Renal cortical epithelial cell (primary cell): ENCODE measurements at regions not wholly inside any gene's neighbourhood (a gene's known extent, or its start where the extent isn't known, plus 50 kb on each side); places are given as distances from the start of the nearest gene placed in this dataset.

ENCODE experiments used
- DNase-seq: peaks from one replicate; pipeline ENCODE4 v3.0.0-alpha.2; 2011; ENCODE audit warnings: low read depth

DNA sequence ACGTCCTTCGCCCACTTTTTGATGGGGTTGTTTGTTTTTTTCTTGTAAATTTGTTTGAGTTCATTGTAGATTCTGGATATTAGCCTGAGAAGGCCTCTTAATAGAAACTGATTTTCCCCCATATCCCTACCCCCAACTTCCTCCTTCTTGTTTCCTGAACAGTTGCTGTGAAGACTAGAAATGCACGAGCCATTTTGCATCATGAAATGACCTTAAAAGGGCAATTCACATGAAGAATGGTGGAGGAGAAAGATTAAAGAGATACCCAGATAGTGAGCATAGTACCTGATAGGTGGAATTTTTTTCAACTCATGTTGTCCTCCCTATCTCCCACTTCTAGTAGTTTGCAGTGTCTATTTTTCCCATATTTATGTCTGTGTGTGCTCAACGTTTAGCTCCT, 55.2 kb upstream of the KCNH8 start:
- DNase-seq = no peak

DNA sequence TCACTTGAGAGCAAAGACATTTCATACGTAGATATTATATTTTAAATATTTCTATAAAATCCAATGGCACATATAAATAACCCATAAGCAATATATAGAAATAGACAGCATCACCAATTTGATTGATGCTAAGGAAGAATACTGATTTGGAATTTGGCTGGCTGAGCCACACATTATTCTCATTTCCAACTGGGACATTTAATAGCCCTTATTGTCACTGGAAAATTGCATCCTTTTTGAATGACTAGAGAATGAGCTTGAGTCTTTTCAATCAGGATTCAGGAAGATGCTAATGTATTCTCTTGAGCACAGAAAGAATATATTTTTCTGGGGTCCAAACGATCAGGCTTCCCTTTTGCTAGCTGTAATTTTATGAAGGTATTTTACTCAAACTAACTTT, 70.9 kb upstream of the KCNH8 start:
- no peak for DNase-seq

- DNase-seq = no peak
Observed at GRCh38 chr3:19075037-19075436, 73.3 kb upstream of the KCNH8 start.

GRCh38 chr3:19074257-19074900, 73.9 kb upstream of the KCNH8 start:
- DNase-seq = no peak

GRCh38 chr3:19073341-19074105, 74.8 kb upstream of the KCNH8 start:
- no peak for DNase-seq

DNA sequence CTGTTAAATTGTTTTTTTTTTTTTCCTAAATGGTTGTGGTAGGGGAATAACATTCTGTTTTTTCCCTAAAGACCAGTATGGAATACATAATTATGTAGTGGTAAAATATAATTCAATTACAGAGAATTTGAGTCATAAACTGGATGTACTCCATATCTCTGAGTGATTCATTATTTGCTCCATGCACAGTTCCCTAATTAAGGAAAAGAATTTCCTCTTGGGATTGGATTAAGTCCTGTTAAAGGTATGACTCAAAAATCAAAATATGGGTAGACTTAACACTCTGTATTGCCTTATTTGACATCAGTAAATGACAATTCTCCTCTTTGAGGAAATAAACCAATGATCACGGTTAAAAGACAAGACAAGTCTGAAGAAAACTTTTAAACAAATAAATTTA, 78.0 kb upstream of the KCNH8 start:
- DNase-seq = no peak

GRCh38 chr3:19065027-19065426, 83.3 kb upstream of the KCNH8 start:
- DNase-seq = no peak

- DNase-seq = no peak
Observed at GRCh38 chr3:19063936-19064335, 84.4 kb upstream of the KCNH8 start.

- DNase-seq = no peak
Observed at GRCh38 chr3:19060404-19060803, 87.9 kb upstream of the KCNH8 start.

DNA sequence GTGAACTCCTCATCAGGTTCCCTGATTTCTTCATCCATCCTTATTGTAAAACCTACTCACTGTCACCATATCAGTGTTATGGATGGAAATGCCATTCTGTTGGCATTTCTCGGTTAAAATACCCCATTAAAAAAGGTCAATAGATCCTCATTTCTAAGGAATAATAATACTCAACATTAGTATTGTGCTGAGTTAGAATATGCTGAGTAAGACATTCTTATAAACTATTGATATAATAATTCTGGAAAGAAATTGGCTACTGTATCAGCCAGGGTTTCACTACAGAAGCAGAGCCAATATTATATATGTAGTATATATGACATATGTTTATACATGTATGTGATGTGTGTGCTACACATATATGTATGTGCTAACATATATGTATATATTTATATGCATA, 95.4 kb upstream of the KCNH8 start:
- no peak for DNase-seq

GRCh38 chr3:19046440-19046839, 101.9 kb upstream of the KCNH8 start:
- DNase-seq = peak; percentile 6

DNA sequence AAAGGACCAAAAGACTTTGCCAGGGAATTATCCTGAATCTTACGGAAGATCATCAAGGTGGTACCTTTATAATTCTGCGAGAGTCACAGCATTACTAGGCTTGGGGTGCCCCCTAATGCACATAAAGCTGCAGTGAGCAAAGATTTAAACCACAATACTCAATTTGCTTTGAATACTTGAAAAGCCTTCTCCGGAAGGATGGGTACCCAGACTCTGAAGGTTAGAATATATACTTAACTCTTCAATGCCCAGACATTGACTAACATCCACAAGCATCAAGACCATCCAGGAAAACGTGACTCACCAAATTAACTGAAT, 117.8 kb upstream of the KCNH8 start:
- DNase-seq = no peak

GRCh38 chr3:19029837-19030521, 118.3 kb upstream of the KCNH8 start:
- DNase-seq = no peak

DNA sequence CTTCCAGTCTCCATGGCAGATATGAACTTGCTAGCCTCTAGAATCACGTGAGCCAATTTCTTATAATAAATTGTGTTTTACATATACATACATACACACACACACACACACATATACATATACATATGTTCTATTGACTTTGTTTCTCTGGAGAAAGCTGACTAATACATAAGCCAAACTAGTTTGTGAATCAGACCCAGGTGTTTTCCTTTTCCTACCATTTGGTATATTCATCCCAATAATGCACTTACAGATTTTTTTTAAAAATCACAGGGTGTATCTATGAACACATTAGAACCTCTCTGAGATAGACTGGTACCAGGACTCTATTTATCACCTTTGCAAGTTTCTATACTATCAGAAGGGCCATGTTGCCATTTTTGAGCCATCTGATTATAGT, 122.9 kb upstream of the KCNH8 start:
- DNase-seq = no peak

DNA sequence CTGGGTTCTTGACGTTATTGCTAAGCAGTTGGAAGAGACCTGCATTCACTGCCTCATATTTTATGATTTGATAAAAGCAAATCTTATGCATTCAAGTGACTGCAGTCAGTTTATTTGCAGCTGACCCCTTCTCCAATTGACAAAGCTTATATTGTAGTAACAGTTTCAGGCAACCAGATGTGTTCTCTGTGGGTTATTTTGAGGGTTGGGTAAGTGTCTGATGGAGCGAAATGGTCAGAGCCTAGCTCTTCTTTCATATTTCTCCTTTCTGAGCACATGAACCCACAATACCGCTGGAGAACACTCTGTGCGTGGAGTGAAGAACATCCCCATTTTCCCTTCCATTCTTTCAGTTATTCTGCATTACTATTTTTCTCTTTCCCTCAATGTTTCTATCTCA, 125.8 kb upstream of the KCNH8 start:
- no peak for DNase-seq

- DNase-seq = no peak
Observed at GRCh38 chr3:19016851-19017250, 131.5 kb upstream of the KCNH8 start.

GRCh38 chr3:19013879-19014278, 134.4 kb upstream of the KCNH8 start:
- DNase-seq = no peak

DNA sequence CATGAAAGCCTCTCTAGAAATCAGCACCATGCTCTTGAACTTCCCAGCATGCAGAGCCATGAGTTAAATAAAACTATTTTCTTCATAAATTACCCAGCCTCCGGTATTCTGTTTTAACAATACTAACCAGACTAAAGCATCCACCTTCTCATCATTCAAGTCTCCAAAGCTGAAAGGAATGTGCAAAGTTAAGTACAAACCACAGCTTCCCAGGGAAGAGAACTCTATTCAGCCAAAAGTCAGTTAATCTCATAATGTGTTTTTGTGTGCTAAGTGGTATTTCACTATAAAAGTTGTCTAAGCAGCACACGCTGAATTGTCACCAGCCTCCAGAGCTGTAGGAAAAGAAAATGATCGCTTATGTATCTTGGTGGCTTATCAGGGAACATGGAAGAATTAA, 135.5 kb upstream of the KCNH8 start:
- no peak for DNase-seq

DNA sequence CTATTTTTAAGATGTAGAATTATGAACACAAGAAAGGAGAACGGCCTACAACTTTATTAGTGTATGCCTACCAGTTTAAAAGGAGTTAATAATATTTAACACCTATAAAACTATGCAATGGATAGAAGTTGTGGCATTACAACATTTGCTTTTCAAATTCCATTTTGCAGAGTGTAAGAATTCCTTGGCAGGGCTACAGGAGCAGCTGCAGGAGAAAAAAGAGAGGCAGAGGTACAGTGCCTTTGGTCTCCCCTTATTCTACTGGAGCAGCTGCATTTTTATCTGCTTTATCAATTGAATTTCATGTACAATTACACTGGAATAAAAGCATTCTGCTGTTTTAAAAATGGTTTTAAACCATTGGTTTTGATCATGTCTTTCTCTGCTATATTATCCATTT, 145.7 kb upstream of the KCNH8 start:
- no peak for DNase-seq

DNA sequence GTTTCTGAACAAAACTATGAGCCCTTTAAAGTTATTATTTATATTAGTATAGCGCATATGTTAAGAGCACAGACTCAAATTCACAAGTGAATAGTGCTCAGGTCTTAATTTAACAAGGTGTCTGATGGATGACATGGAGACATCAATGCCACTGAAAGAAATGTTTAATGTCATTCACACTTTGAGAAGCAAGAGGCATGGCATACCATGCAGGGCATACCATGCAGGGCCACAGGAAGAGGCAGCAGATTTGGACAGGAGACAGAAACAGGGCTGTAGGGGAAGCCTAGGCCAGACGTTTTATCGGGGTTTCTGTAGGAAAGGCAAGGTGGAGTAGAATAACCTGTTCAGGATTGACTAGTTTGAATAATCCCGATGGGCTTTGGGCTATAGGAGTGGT, 150.2 kb upstream of the KCNH8 start:
- no peak for DNase-seq

- no peak for DNase-seq
Observed at GRCh38 chr3:18992709-18993108, 155.6 kb upstream of the KCNH8 start.

- no peak for DNase-seq
Observed at GRCh38 chr3:18989237-18989795, 159.0 kb upstream of the KCNH8 start.

GRCh38 chr3:18988614-18989229, 159.6 kb upstream of the KCNH8 start:
- DNase-seq = peak; percentile 19
